Esophagus squamous epithelium (tissue), 5 donors: ENCODE measurements at regions not wholly inside any gene's neighbourhood (a gene's known extent, or its start where the extent isn't known, plus 50 kb on each side); places are given as distances from the start of the nearest gene placed in this dataset.

ENCODE experiments used
- DNase-seq: peaks from one replicate; lab custom pipeline; 2025; lab: John Stamatoyannopoulos, UW
- H3K27ac ChIP-seq, 4 donors: fragments of 200-600 bp; sonication (generic); one replicate each; pipeline ENCODE4 v1.5.1; 2016 to 2019; ENCODE audit warnings: mild to moderate bottlenecking in 1 of 4
- H3K27me3 ChIP-seq, 4 donors: fragments of 200-600 bp; sonication (generic); 1 replicate in 3 of 4; 2 replicates in 1 of 4; pipeline versions ENCODE4 v1.5.1 to v1.6.0; 2017 to 2021; ENCODE audit warnings: antibody characterized with exemption in 1 of 4
- H3K36me3 ChIP-seq, 3 donors: fragments of 200-600 bp; sonication (generic); one replicate each; pipeline ENCODE4 v1.5.1; 2016 to 2019
- H3K4me1 ChIP-seq, 3 donors: fragments of 200-600 bp; sonication (generic); one replicate each; pipeline ENCODE4 v1.5.1; 2017 to 2019
- H3K4me3 ChIP-seq, 4 donors: fragments of 200-600 bp; sonication (generic); 1 replicate in 3 of 4; 2 replicates in 1 of 4; pipeline ENCODE4 v1.5.1; 2016 to 2019; ENCODE audit warnings: mild to moderate bottlenecking in 2 of 4, moderate library complexity in 1 of 4
- H3K9me3 ChIP-seq, 3 donors: fragments of 200-600 bp; sonication (generic); one replicate each; pipeline ENCODE4 v1.5.1; 2016 to 2019
- CTCF ChIP-seq, 6 experiments: fragments of 450-650 bp in 4 of 6; fragments of 200-600 bp in 2 of 6; sonication (generic) in 2 of 6; IDR thresholded peaks; one replicate each; pipeline ENCODE4 v1.5.1; 2016 to 2019; ENCODE audit warnings: antibody characterized with exemption in 6 of 6, mild to moderate bottlenecking in 4 of 6, moderate library complexity in 4 of 6
- POLR2A ChIP-seq, 4 donors: fragments of 450-650 bp; IDR thresholded peaks; one replicate each; pipeline ENCODE4 v1.6.1; 2017; ENCODE audit warnings: antibody characterized with exemption in 4 of 4, mild to moderate bottlenecking in 4 of 4, moderate library complexity in 3 of 4
- WGBS, 2 donors: methylation state at CpG; one replicate each; pipeline ENCODE4 v1.1.5; 2018; 5-methylcytosine and 5-hydroxymethylcytosine counted together
- intact Hi-C: fragments of 100-400 bp; cut with DNase I; formaldehyde crosslinking; loops from one replicate; pipeline ENCODE4 v1.15.0; 2022
- donor health status: DM: yes; HTN: yes; CAD: no.

DNA sequence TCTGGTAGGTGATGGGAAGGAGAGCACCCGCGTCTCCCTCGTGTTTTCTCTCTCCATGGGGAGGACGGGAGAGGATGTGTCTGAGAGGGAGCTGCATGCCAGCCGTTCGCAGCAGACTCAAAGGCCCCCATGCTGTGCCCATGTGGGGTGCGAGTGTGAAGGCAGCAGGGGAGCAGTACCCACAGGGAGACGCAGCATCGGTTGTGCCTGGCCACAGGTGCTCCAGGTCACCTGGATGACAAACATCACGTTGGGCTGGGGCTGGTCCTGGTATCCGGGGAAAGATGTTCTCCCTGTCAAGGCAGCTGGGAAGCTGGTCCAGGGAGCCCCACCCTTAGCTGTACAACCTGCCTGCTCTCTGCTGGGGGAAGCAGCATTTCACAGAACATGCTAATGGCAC lies 119.5 kb upstream of the SALL3 start:
- H3K36me3 ChIP-seq = no peaks in the 10 kb centered on the region
- no peak for DNase-seq
- no peak overlapping the region for H3K4me3 ChIP-seq
- TF ChIP-seq CTCF (IDR thresholded peaks at IDR 0.05) = no peak
- no peak for TF ChIP-seq POLR2A (IDR thresholded peaks at IDR 0.05)
- H3K9me3 ChIP-seq = no peaks in the 10 kb centered on the region
- 43 to 47% methylated on average over 2 to 10 of the region's 11 CpGs for WGBS, 2 donors
- H3K27ac ChIP-seq = no peak overlapping the region
- H3K27me3 ChIP-seq = peaks cover 0 to 60% (median 2%) of the 10 kb centered on the region in 4 donors
- H3K4me1 ChIP-seq = no peaks in the 10 kb centered on the region
- intact Hi-C loops = no loop called here

GRCh38 chr18:78861116-78861515 lies 118.5 kb upstream of the SALL3 start:
- DNase-seq = no peak
- no peaks in the 10 kb centered on the region for H3K4me1 ChIP-seq
- intact Hi-C loops = no loop called here
- peaks cover 0 to 59% (median 2%) of the 10 kb centered on the region in 4 donors for H3K27me3 ChIP-seq
- no peak for TF ChIP-seq POLR2A (IDR thresholded peaks at IDR 0.05)
- TF ChIP-seq CTCF (IDR thresholded peaks at IDR 0.05) = no peak
- no peak overlapping the region for H3K27ac ChIP-seq
- 54 to 78% methylated on average over 11 of the region's 11 CpGs for WGBS, 2 donors
- H3K4me3 ChIP-seq = no peak overlapping the region
- H3K9me3 ChIP-seq = no peaks in the 10 kb centered on the region
- H3K36me3 ChIP-seq = no peaks in the 10 kb centered on the region

GRCh38 chr18:78861706-78862105 lies 117.9 kb upstream of the SALL3 start:
- WGBS, 2 donors = 66 to 67% methylated on average over 7 of the region's 7 CpGs
- Histone ChIP-seq H3K27ac (no peak overlapping the region), H3K36me3 (no peaks in the 10 kb centered on the region), H3K4me3 (no peak overlapping the region), H3K9me3 (no peaks in the 10 kb centered on the region), H3K4me1 (no peaks in the 10 kb centered on the region), H3K27me3 (peaks cover 0 to 53% (median 2%) of the 10 kb centered on the region in 4 donors)
- DNase-seq = no peak
- TF ChIP-seq POLR2A (IDR thresholded peaks at IDR 0.05) = no peak
- no peak for TF ChIP-seq CTCF (IDR thresholded peaks at IDR 0.05)
- intact Hi-C loops = no loop called here

GRCh38 chr18:78862395-78862794 lies 117.2 kb upstream of the SALL3 start:
- Histone ChIP-seq H3K9me3 (no peaks in the 10 kb centered on the region), H3K27ac (no peak overlapping the region), H3K4me1 (no peaks in the 10 kb centered on the region), H3K36me3 (no peaks in the 10 kb centered on the region), H3K4me3 (no peak overlapping the region), H3K27me3 (peaks cover 0 to 50% (median 2%) of the 10 kb centered on the region in 4 donors)
- TF ChIP-seq CTCF (IDR thresholded peaks at IDR 0.05) (no peak), POLR2A (IDR thresholded peaks at IDR 0.05) (no peak)
- WGBS, 2 donors = 82 to 83% methylated on average over 6 to 9 of the region's 9 CpGs
- DNase-seq = no peak
- intact Hi-C loops = no loop called here

DNA sequence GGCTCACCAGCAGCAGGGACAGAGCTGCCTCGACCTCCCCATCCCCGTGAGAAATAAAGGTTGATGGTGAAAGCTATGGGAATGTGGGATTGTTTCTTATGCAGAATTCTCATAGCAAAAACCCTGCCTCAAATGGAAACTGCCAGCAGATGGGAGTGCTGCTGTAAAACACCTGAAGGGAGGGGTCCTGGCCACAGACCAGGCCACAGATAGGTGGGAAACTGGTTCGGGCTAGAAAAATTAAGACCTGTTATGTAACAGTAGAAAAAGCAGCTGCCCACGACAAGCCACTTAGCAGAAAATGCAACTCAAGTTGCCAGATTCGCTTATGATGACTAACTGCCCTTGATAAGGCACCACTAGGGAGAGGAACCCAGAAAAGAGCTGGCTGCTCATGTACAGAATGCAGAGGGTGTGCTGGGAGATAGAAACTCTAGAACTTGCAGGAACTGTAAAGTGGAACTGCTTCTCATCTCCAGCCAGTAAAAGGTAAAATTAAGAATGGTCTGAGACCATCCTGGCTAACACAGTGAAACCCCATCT lies 114.5 kb upstream of the SALL3 start:
- H3K4me3 ChIP-seq = no peak overlapping the region
- H3K9me3 ChIP-seq = no peaks in the 10 kb centered on the region
- DNase-seq = no peak
- intact Hi-C loops = no loop called here
- TF ChIP-seq POLR2A (IDR thresholded peaks at IDR 0.05) (no peak), CTCF (IDR thresholded peaks at IDR 0.05) (no peak)
- WGBS, 2 donors = 43 to 45% methylated on average over 3 to 5 of the region's 5 CpGs
- H3K27ac ChIP-seq = no peak overlapping the region
- H3K36me3 ChIP-seq = no peaks in the 10 kb centered on the region
- no peaks in the 10 kb centered on the region for H3K4me1 ChIP-seq
- peaks cover 0 to 32% (median 0%) of the 10 kb centered on the region in 4 donors for H3K27me3 ChIP-seq
